ENCODE measurements at regions not wholly inside any gene's neighbourhood (a gene's known extent, or its start where the extent isn't known, plus 50 kb on each side); places are given as distances from the start of the nearest gene placed in this dataset.

DNA sequence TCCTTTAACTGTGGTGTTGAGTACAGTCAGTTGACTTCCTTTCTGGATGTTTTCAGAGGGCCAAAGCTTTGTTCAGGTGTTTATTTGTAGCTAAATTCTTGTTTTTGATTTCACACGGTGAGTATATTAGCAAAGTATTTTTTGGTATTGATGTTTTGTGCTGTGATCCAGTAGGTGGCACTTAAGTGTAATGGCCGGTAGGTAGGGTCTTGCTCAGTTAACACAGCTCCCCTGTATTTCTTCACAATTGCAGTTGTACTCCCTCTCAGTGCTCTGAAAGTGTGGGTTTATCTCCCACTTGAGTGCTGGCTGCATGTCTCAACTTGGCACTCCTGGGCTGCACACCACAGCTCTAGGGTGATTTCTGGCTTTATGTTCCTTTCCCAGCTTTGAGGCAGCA lies 339.5 kb downstream of the AEBP2 start:
- TF ChIP-seq, protein P1, sequence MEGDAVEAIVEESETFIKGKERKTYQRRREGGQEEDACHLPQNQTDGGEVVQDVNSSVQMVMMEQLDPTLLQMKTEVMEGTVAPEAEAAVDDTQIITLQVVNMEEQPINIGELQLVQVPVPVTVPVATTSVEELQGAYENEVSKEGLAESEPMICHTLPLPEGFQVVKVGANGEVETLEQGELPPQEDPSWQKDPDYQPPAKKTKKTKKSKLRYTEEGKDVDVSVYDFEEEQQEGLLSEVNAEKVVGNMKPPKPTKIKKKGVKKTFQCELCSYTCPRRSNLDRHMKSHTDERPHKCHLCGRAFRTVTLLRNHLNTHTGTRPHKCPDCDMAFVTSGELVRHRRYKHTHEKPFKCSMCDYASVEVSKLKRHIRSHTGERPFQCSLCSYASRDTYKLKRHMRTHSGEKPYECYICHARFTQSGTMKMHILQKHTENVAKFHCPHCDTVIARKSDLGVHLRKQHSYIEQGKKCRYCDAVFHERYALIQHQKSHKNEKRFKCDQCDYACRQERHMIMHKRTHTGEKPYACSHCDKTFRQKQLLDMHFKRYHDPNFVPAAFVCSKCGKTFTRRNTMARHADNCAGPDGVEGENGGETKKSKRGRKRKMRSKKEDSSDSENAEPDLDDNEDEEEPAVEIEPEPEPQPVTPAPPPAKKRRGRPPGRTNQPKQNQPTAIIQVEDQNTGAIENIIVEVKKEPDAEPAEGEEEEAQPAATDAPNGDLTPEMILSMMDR (conservative IDR thresholded peaks at IDR 0.05; ENCODE audit: low read depth, low read length) = no peak
- TF ChIP-seq RCOR1 (IDR thresholded peaks at IDR 0.05; ENCODE audit: insufficient replicate concordance, low read length) (no peak), POLR2A (IDR thresholded peaks at IDR 0.05; ENCODE audit: low read depth, low read length) (no peak)
